Left renal pelvis (tissue), 4 donors: ENCODE measurements at regions not wholly inside any gene's neighbourhood (a gene's known extent, or its start where the extent isn't known, plus 50 kb on each side); places are given as distances from the start of the nearest gene placed in this dataset.
"Not testable (repeated sequence)": the region's sequence is repeated elsewhere in the genome, so short reads cannot be mapped to it uniquely, and the experiment has no call there.

Experiments
- DNase-seq, 4 donors: peaks; one replicate each; pipeline ENCODE4 v3.0.0-alpha.2; 2013; ENCODE audit warnings: low read depth in 4 of 4, low spot score in 3 of 4

GRCh38 chr14:106346084-106346483, 819.7 kb downstream of the TMEM121 start:
- no peak for DNase-seq

GRCh38 chr14:106346534-106347290, 820.3 kb downstream of the TMEM121 start:
- no peak for DNase-seq

GRCh38 chr14:106347291-106347778, 821.0 kb downstream of the TMEM121 start:
- DNase-seq = no peak

GRCh38 chr14:106347890-106348755, 821.7 kb downstream of the TMEM121 start:
- DNase-seq = no peak

- DNase-seq = not testable (repeated sequence)
Observed at GRCh38 chr14:106348873-106349540, 822.6 kb downstream of the TMEM121 start.

- DNase-seq = not testable (repeated sequence)
Observed at GRCh38 chr14:106349678-106350457, 823.5 kb downstream of the TMEM121 start.

- DNase-seq = not testable (repeated sequence)
Observed at GRCh38 chr14:106355007-106355791, 828.8 kb downstream of the TMEM121 start.

- DNase-seq = not testable (repeated sequence)
Observed at GRCh38 chr14:106355881-106356642, 829.7 kb downstream of the TMEM121 start.

GRCh38 chr14:106356643-106356930, 830.2 kb downstream of the TMEM121 start:
- DNase-seq = not testable (repeated sequence)

- DNase-seq = not testable (repeated sequence)
Observed at GRCh38 chr14:106359157-106359887, 832.9 kb downstream of the TMEM121 start.

- DNase-seq = not testable (repeated sequence)
Observed at GRCh38 chr14:106365371-106365770, 839.0 kb downstream of the TMEM121 start.

- not testable (repeated sequence) for DNase-seq
Observed at GRCh38 chr14:106365894-106366293, 839.5 kb downstream of the TMEM121 start.

GRCh38 chr14:106366971-106367370, 840.6 kb downstream of the TMEM121 start:
- DNase-seq = not testable (repeated sequence)

GRCh38 chr14:106369456-106369855, 843.1 kb downstream of the TMEM121 start:
- not testable (repeated sequence) for DNase-seq

GRCh38 chr14:106372870-106373652, 846.7 kb downstream of the TMEM121 start:
- no peak for DNase-seq

- DNase-seq = not testable (repeated sequence)
Observed at GRCh38 chr14:106373653-106374110, 847.3 kb downstream of the TMEM121 start.

- DNase-seq = no peak
Observed at GRCh38 chr14:106377432-106377831, 851.0 kb downstream of the TMEM121 start.
